Ovary (tissue), 7 donors: ENCODE measurements at regions not wholly inside any gene's neighbourhood (a gene's known extent, or its start where the extent isn't known, plus 50 kb on each side); places are given as distances from the start of the nearest gene placed in this dataset.
"Not testable (repeated sequence)": the region's sequence is repeated elsewhere in the genome, so short reads cannot be mapped to it uniquely, and the experiment has no call there.

Source experiments
- DNase-seq, 5 donors: peaks; one replicate each; pipeline ENCODE4 v3.0.0-alpha.2; 2019 to 2020
- H3K27ac ChIP-seq, 2 donors: fragments of 200-600 bp; one replicate each; pipeline versions ENCODE4 v1.5.1 to v1.8.0; 2019 to 2022
- H3K27me3 ChIP-seq: fragments of 200-600 bp; one replicate; pipeline ENCODE4 v1.8.0; 2022
- H3K36me3 ChIP-seq: fragments of 200-600 bp; sonication (generic); one replicate; pipeline ENCODE4 v1.5.1; 2019
- H3K4me1 ChIP-seq: one replicate; pipeline ENCODE4 v1.8.1; 2013; ENCODE audit warnings: mild to moderate bottlenecking, moderate library complexity; ENCODE audit not compliant: insufficient read depth
- H3K4me3 ChIP-seq: fragments of 200-600 bp; sonication (generic); one replicate; pipeline ENCODE4 v1.5.1; 2017
- H3K9me3 ChIP-seq, 2 donors: fragments of 200-600 bp in 1 of 2; sonication (generic) in 1 of 2; one replicate each; pipeline versions ENCODE4 v1.5.1 to v1.8.1; 2013 to 2019; ENCODE audit warnings: mild to moderate bottlenecking in 1 of 2, moderate library complexity in 1 of 2
- EP300 ChIP-seq: sonication (generic); formaldehyde crosslinking; IDR thresholded peaks from one replicate; pipeline ENCODE4 v1.6.1; 2017; ENCODE audit warnings: antibody characterized with exemption
- POLR2A ChIP-seq: fragments of 450-650 bp; IDR thresholded peaks from one replicate; pipeline ENCODE4 v1.6.1; 2017; ENCODE audit warnings: antibody characterized with exemption, mild to moderate bottlenecking, moderate library complexity
- WGBS, 3 donors: extraction: QIAGEN DNeasy Blood & Tissue Kit in 1 of 3; methylation state at CpG; one replicate each; pipeline versions ENCODE4 v1.1.5 to v1.1.7; 2013 to 2017; 5-methylcytosine and 5-hydroxymethylcytosine counted together
- intact Hi-C, 4 donors: fragments of 100-400 bp; cut with DNase I; formaldehyde crosslinking; loops; one replicate each; pipeline versions ENCODE4 v1.11.0 to v1.15.1; 2022 to 2023
- TF ChIP-seq, protein P1 (sequence below), 3 donors: fragments of 450-650 bp in 2 of 3; fragments of 200-600 bp in 1 of 3; IDR thresholded peaks; one replicate each; pipeline versions ENCODE4 v1.5.1 to v1.8.0; 2016 to 2022; ENCODE audit warnings: antibody characterized with exemption in 3 of 3, mild to moderate bottlenecking in 1 of 3
- donor health status: DM: no; HTN: no; CAD: no; lungs with moderate emphysema.
- donor health status: DM: no; HTN: no; CAD: no.
- donor health status: Bipolar disorder and iron deficiency.
- donor health status: DM: no; HTN: no; CAD: no.
- donor health status: DM: yes; HTN: yes; CAD: no.

DNA sequence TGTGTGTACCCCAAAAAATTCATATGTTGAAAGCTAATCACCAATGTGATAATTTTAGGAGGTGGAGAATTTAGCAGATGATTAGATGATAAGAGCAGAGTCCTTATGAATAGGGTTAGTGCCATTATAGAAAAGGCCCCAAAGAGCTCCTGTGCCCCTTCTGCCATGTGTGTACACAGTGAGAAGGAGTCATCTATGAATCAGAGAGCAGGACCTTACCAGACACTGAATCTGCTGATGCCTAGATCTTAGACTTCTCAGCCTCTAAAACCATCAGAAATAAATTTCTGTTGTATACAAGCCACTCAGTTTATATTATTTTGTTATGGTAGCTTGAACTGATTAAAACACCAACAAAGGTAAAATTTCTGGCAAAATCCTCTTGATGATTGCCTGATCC is 560.0 kb upstream of the CDH2 start:
- TF ChIP-seq POLR2A (no peak), EP300 (no peak)
- TF ChIP-seq, protein P1, sequence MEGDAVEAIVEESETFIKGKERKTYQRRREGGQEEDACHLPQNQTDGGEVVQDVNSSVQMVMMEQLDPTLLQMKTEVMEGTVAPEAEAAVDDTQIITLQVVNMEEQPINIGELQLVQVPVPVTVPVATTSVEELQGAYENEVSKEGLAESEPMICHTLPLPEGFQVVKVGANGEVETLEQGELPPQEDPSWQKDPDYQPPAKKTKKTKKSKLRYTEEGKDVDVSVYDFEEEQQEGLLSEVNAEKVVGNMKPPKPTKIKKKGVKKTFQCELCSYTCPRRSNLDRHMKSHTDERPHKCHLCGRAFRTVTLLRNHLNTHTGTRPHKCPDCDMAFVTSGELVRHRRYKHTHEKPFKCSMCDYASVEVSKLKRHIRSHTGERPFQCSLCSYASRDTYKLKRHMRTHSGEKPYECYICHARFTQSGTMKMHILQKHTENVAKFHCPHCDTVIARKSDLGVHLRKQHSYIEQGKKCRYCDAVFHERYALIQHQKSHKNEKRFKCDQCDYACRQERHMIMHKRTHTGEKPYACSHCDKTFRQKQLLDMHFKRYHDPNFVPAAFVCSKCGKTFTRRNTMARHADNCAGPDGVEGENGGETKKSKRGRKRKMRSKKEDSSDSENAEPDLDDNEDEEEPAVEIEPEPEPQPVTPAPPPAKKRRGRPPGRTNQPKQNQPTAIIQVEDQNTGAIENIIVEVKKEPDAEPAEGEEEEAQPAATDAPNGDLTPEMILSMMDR (IDR thresholded peaks at IDR 0.05), result no peak
- H3K4me3 ChIP-seq, result no peak overlapping the region
- intact Hi-C loops, result no loop called here

DNA sequence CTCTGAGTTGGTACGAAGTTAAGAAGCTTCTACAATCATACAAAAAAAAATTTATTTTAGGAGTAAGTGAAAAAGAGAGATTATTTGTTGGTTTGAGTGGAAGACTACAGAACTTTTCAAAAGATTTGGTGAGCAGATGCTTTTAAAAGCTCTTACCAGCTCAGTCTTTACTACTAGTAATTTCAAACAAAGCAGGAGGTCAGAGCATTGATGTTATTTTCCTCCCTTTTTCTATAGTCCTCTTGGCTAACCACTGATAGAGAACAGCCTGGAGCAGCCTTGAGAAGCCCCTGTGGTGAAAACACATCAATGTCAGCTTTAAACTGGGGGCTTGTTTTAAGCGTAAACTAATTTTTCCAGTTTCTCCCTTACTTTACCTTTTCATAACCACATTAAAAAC is 559.3 kb upstream of the CDH2 start:
- 39 to 50% (median 45%) methylated on average over 2 of the region's 2 CpGs for WGBS, 3 donors
- no peaks in the 10 kb centered on the region for H3K36me3 ChIP-seq
- H3K9me3 ChIP-seq, result no peaks in the 10 kb centered on the region
- H3K4me1 ChIP-seq, result no peaks in the 10 kb centered on the region
- no peak overlapping the region for H3K27ac ChIP-seq
- intact Hi-C loops, result no loop called here
- H3K27me3 ChIP-seq, result no peaks in the 10 kb centered on the region
- no peak overlapping the region for H3K4me3 ChIP-seq
- no peak for DNase-seq
- TF ChIP-seq POLR2A (no peak), EP300 (no peak)
- TF ChIP-seq, protein P1 (IDR thresholded peaks at IDR 0.05), result no peak

More for the DNA sequence above, 560.0 kb upstream of the CDH2 start:
- no peaks in the 10 kb centered on the region for H3K27me3 ChIP-seq
- no peaks in the 10 kb centered on the region for H3K9me3 ChIP-seq
- DNase-seq, result no peak
- no peaks in the 10 kb centered on the region for H3K4me1 ChIP-seq
- no peaks in the 10 kb centered on the region for H3K36me3 ChIP-seq
- no peak overlapping the region for H3K27ac ChIP-seq

DNA sequence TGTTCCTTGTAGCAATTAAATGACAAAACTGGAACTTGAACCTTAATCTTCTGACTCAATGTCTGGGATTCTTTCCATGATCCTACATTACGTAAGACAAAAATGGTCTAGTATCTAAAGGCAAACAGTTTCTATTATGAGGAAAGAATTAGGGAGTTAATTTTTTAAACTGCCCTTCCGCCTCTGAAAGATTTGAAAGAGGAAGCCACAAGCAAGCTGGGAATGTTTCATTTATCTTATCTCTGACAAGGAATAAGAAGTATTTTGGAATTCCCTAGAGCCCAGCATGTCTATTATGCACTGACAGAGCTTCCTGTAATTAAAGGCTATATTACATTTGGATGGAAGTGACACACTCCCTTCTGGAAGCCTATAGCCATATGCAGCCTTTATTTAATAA is 558.8 kb upstream of the CDH2 start:
- TF ChIP-seq POLR2A (no peak), EP300 (no peak)
- TF ChIP-seq, protein P1 (IDR thresholded peaks at IDR 0.05), result no peak
- Histone ChIP-seq H3K36me3 (no peaks in the 10 kb centered on the region), H3K27ac (no peak overlapping the region), H3K9me3 (no peaks in the 10 kb centered on the region), H3K4me1 (no peaks in the 10 kb centered on the region), H3K4me3 (no peak overlapping the region), H3K27me3 (no peaks in the 10 kb centered on the region)
- intact Hi-C loops, result no loop called here
- WGBS, 3 donors, result 1 to 5% (median 4%) methylated on average over 2 of the region's 2 CpGs
- no peak for DNase-seq

DNA sequence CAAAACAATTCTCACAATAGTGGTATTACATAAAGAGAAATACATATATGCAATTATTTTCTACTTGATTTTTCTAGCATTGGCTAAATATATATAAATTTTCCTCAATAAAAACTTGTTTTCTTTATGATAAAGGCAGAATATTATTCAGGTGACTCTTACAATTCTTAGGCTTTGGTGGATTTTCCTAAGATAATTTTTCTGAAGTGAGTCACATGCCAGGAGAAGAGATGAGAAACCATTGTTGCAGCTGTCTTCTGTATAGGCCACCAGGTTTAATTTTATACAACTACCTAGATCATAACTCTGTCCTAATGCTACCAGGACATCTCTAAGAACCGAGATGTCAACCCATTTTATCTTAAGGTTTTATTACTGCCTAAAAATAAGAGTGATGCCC is 552.4 kb upstream of the CDH2 start:
- Histone ChIP-seq H3K9me3 (no peaks in the 10 kb centered on the region), H3K4me3 (no peak overlapping the region), H3K27me3 (no peaks in the 10 kb centered on the region), H3K4me1 (no peaks in the 10 kb centered on the region), H3K27ac (no peak overlapping the region), H3K36me3 (no peaks in the 10 kb centered on the region)
- no peak for TF ChIP-seq POLR2A
- TF ChIP-seq, protein P1 (IDR thresholded peaks at IDR 0.05), result no peak
- no peak for TF ChIP-seq EP300
- WGBS, 3 donors, result 87 to 91% (median 88%) methylated on average over 1 of the region's 1 CpG
- DNase-seq, result no peak
- intact Hi-C loops, result no loop called here

DNA sequence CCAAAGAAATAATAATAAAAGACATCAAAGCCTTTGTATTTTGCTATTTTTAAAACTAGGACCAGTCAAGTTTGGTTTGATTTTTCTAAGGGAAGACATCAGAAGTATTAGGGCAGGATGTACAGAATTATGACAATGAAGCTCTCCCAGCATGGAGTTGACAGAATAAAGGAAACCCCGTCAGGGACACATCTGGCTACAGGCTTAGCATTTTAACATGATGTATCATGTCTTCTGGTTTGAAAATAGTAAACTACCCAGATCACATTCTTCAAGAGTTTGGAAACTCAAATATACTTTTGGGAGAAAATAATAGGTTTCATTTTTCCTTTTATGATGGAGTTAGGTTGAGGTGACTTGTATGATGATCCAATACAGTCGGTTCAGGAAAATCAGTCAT is 552.0 kb upstream of the CDH2 start:
- no peaks in the 10 kb centered on the region for H3K27me3 ChIP-seq
- no peaks in the 10 kb centered on the region for H3K36me3 ChIP-seq
- intact Hi-C loops, result no loop called here
- WGBS, 3 donors, result 11 to 21% (median 15%) methylated on average over 2 of the region's 2 CpGs
- no peaks in the 10 kb centered on the region for H3K4me1 ChIP-seq
- no peak overlapping the region for H3K4me3 ChIP-seq
- DNase-seq, result no peak
- no peaks in the 10 kb centered on the region for H3K9me3 ChIP-seq
- no peak overlapping the region for H3K27ac ChIP-seq
- no peak for TF ChIP-seq EP300
- TF ChIP-seq POLR2A, result no peak
- TF ChIP-seq, protein P1 (IDR thresholded peaks at IDR 0.05), result no peak

DNA sequence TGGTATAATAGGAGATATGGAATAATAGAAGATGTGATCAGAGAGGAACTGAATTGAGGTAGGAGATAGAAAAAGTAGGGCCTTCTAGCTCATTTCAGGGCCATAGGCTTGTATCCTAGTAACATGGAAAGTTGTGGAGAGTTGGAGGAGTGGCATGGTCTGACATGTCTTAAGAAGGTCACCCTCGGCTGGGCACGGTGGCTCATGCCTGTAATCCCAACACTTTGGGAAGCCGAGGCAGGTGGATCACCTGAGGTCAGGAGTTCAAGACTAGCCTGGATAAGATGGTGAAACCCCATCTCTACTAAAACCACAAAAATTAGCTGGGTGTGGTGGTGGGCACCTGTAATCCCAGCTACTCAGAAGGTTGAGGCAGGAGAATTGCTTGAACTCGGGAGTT is 550.3 kb upstream of the CDH2 start:
- intact Hi-C loops, H3K4me1 ChIP-seq, H3K9me3 ChIP-seq, H3K4me3 ChIP-seq, DNase-seq, H3K27ac ChIP-seq, H3K36me3 ChIP-seq, H3K27me3 ChIP-seq: not testable (repeated sequence)
- WGBS, 3 donors, result 93 to 96% (median 94%) methylated on average over 4 of the region's 4 CpGs
